AG04449 (cell line): ENCODE measurements at regions not wholly inside any gene's neighbourhood (a gene's known extent, or its start where the extent isn't known, plus 50 kb on each side); places are given as distances from the start of the nearest gene placed in this dataset.
A peak's percentile ranks its signal among the peaks of the same experiment; 100 is the strongest.

Source experiments
- CTCF ChIA-PET: fragments of 350-600 bp; formaldehyde crosslinking; extraction: SDS; loops from one replicate; lab custom pipeline; 2021; ENCODE audit warnings: antibody characterized with exemption; lab: Yijun Ruan, JAX
- POLR2A ChIA-PET: fragments of 400-600, 350-600 bp; formaldehyde crosslinking; extraction: SDS; loops from one replicate; lab custom pipeline; 2020; ENCODE audit warnings: antibody characterized with exemption, inconsistent platforms; lab: Yijun Ruan, JAX
- DNase-seq: peaks from one replicate; pipeline ENCODE4 v3.0.0-alpha.2; 2010; ENCODE audit warnings: low read depth, low spot score
- H3K4me3 ChIP-seq: 2 replicates; pipeline ENCODE4 v1.5.1; 2011; ENCODE audit warnings: low read depth, mild to moderate bottlenecking, control low read depth, low read length
- TF ChIP-seq, protein P1 (sequence below): IDR thresholded peaks from one replicate; pipeline ENCODE4 v1.5.1; 2011; ENCODE audit warnings: mild to moderate bottlenecking, moderate library complexity, low read length, control low read depth, inconsistent platforms; ENCODE audit not compliant: insufficient read depth; ENCODE audit errors: missing control alignments

DNA sequence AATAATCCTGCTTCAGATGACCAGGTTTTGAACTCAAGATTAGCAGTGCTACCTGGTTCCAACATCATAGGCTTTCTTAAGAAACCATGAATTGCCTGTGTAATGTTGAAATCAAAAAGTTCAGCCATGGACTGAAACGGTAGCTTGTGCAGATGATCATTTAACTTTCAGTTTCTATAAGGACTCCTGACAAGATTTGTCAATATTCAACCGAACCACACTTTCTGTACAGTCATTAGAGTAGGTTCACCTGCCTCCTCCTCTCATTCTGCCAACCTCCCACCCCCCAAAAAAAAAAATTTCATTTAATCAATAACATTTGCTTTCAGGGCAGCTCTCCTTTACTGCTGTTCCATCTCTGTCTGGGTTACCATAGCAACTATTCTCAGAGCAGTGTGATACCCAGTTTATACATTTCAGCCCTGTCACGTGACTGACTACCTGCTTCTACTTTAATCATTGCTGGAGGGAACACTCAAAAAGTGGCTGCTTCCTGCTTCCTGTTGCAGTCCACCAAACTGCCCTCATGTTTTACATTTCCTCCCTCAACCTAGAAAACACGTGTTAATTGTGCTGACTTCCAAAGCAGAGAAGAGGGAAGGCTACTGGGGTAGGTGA lies 275.5 kb downstream of the SS18 start:
- DNase-seq, result no peak
- TF ChIP-seq, protein P1, sequence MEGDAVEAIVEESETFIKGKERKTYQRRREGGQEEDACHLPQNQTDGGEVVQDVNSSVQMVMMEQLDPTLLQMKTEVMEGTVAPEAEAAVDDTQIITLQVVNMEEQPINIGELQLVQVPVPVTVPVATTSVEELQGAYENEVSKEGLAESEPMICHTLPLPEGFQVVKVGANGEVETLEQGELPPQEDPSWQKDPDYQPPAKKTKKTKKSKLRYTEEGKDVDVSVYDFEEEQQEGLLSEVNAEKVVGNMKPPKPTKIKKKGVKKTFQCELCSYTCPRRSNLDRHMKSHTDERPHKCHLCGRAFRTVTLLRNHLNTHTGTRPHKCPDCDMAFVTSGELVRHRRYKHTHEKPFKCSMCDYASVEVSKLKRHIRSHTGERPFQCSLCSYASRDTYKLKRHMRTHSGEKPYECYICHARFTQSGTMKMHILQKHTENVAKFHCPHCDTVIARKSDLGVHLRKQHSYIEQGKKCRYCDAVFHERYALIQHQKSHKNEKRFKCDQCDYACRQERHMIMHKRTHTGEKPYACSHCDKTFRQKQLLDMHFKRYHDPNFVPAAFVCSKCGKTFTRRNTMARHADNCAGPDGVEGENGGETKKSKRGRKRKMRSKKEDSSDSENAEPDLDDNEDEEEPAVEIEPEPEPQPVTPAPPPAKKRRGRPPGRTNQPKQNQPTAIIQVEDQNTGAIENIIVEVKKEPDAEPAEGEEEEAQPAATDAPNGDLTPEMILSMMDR, result no peak
- POLR2A ChIA-PET, result interaction anchor here (1.1 kb wide), 1 partner anchor 56 kb away, joined by 3 read pairs; no protein-coding TSS in a partner anchor

DNA sequence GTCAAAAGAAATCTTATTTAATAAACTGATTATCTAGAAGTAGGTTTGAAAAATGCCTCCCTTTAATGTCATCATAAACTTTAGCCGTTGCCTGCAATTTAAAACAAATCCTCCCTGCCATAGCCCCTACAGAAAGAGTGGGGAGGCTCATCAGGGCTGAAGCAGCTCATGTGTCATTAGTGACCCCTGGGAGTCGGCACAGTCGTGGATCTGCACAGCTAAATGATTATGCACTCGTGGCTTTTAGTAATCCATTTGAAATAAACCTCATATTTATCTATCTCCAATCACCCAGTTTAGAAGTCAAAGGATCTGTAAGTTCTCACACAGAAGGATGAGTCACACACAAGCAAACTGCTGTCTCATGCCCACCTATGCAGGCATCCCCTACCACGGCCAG lies 277.3 kb downstream of the SS18 start:
- ChIA-PET POLR2A (no interaction called here), CTCF (no interaction called here)
- no peak overlapping the region for H3K4me3 ChIP-seq
- TF ChIP-seq, protein P1, result no peak
- DNase-seq, result no peak

More for the DNA sequence above, 275.5 kb downstream of the SS18 start:
- no peak overlapping the region for H3K4me3 ChIP-seq
- CTCF ChIA-PET, result interaction anchor here (1.7 kb wide), 1 partner anchor 10 kb away, joined by 4 read pairs; no protein-coding TSS in a partner anchor

DNA sequence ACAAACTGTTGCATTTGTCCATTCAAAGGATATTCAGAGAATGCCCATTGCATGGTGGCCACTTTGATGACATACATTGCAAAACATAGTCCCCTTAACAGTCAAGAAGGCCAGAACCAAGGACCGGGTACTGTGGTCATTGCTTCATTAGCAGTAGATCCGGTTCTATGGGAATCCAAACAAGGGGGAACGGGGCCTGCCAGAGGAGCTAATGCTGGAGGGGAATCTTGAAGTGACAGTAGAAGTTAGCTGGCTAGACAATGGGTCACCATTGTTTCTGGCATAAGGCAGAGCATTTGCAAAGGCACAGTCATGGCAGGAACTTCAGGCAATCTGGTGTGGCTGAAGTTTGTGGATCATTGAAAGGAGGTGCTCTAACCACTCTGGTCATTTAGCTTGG lies 279.7 kb downstream of the SS18 start:
- CTCF ChIA-PET, result no interaction called here
- TF ChIP-seq, protein P1, result no peak
- H3K4me3 ChIP-seq, result no peak overlapping the region
- POLR2A ChIA-PET, result no interaction called here
- DNase-seq, result no peak

DNA sequence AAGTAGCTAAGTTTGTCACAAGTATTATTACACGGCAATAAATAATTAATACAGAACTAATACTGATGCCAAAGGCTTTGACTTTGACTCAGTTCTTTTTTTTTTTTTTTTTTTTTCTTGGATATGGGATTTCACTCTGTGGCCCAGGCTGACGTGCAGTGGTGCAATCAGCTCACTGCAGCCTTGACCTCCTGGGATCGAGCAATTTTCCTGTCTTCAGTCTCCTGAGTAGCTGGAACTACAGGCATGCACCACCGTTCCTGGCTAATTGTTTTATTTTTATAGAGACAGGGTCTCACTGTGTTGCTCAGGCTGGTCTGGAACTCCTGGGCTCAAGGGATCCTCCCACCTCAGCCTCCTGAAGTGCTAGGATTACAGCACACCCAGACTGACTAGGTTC lies 284.5 kb downstream of the SS18 start:
- ChIA-PET CTCF (interaction anchor here (1.2 kb wide), 1 partner anchor 26 kb away, joined by 3 read pairs; no protein-coding TSS in a partner anchor), POLR2A (no interaction called here)
- DNase-seq, result no peak
- TF ChIP-seq, protein P1, result no peak
- no peak overlapping the region for H3K4me3 ChIP-seq

DNA sequence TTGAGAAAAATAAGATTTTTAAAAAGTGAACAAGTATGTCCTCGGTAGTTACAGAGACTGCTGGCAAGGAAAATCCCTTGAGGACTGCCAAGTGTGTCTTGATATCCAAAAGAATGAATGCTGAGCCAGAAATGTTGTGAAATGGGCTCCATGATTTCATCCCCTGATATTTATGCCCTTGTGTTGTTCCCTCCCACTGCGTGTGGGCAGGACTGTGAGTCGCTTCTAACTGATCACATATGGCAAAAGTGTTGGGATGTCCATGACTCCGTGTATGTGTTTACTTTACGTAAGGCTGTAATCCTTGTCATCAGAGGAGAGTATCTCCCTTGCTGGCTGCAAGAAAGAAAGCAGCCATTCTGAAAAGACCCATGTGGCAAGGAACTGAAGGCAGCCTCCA lies 285.1 kb downstream of the SS18 start:
- CTCF ChIA-PET, result no interaction called here
- H3K4me3 ChIP-seq, result no peak overlapping the region
- peak; percentile 83 for DNase-seq
- TF ChIP-seq, protein P1, result no peak
- POLR2A ChIA-PET, result no interaction called here

DNA sequence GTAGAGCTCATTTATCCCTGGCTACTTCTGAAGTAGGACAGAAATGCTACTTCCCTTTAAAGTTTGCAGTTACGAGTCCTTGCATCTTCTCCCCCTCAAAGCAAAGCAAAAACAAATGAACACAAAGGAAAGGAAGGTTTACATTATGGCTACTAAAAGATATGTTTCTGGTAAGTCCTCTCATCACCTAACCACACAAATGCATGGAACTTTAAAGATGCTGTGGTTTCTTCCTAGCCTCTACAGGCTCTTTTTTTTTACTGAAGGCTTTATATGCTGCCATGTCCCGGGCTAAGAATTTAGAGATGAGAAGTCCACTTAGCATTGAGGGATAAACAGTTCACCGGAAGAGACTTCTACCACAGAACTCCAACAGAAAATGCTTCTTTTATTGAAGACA lies 291.2 kb downstream of the SS18 start:
- no peak for DNase-seq
- ChIA-PET CTCF (no interaction called here), POLR2A (no interaction called here)
- TF ChIP-seq, protein P1, result no peak
- no peak overlapping the region for H3K4me3 ChIP-seq
